SK-N-SH (cell line): ENCODE measurements at regions not wholly inside any gene's neighbourhood (a gene's known extent, or its start where the extent isn't known, plus 50 kb on each side); places are given as distances from the start of the nearest gene placed in this dataset.

Experiments used
- FOXM1 ChIP-seq: IDR thresholded peaks from 2 replicates; pipeline ENCODE4 v1.4.0; 2012; ENCODE audit warnings: low read depth, mild to moderate bottlenecking
- JUND ChIP-seq: IDR thresholded peaks from 2 replicates; pipeline ENCODE4 v1.4.0; 2012
- POLR2AphosphoS5 ChIP-seq: IDR thresholded peaks from 2 replicates; pipeline ENCODE4 v1.6.1; 2012; ENCODE audit warnings: low read depth, low read length
- SIN3A ChIP-seq: IDR thresholded peaks from 2 replicates; pipeline ENCODE4 v1.6.1; 2012; ENCODE audit warnings: low read depth, mild to moderate bottlenecking, low read length, moderate library complexity, borderline replicate concordance
- TF ChIP-seq, protein P1 (sequence below): fragments of 200-600 bp; sonication (generic); IDR thresholded peaks from 2 replicates; pipeline ENCODE4 v1.6.1; 2017; ENCODE audit warnings: antibody characterized with exemption, mild to moderate bottlenecking, moderate library complexity
- TF ChIP-seq, protein P2 (sequence below): IDR thresholded peaks from 2 replicates; pipeline ENCODE4 v1.4.0; 2012; ENCODE audit warnings: low read depth, borderline replicate concordance
- TF ChIP-seq, protein P3 (sequence below): IDR thresholded peaks from 2 replicates; pipeline ENCODE4; 2012

DNA sequence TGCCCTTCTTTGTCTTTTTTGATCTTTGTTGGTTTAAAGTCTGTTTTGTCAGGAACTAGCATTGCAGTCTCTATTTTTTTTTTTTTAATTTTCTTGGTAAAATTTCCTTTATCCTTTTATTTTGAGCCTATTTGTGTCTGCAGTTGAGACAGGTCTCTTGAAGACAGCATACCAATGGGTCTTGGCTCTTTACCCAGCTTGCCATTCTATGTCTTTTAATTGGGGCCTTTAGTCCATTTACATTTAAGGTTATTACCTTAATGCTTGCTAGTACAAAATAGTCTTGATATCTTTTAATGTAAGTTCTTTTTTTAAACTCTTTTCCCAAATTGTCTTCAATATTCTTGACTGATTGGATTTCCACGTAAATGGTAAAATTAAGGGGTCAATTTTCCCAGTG lies 398.3 kb upstream of the CHRM2 start:
- TF ChIP-seq JUND (no peak), POLR2AphosphoS5 (no peak), SIN3A (no peak), FOXM1 (no peak)
- TF ChIP-seq, protein P1, sequence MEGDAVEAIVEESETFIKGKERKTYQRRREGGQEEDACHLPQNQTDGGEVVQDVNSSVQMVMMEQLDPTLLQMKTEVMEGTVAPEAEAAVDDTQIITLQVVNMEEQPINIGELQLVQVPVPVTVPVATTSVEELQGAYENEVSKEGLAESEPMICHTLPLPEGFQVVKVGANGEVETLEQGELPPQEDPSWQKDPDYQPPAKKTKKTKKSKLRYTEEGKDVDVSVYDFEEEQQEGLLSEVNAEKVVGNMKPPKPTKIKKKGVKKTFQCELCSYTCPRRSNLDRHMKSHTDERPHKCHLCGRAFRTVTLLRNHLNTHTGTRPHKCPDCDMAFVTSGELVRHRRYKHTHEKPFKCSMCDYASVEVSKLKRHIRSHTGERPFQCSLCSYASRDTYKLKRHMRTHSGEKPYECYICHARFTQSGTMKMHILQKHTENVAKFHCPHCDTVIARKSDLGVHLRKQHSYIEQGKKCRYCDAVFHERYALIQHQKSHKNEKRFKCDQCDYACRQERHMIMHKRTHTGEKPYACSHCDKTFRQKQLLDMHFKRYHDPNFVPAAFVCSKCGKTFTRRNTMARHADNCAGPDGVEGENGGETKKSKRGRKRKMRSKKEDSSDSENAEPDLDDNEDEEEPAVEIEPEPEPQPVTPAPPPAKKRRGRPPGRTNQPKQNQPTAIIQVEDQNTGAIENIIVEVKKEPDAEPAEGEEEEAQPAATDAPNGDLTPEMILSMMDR: no peak
- TF ChIP-seq, protein P2, sequence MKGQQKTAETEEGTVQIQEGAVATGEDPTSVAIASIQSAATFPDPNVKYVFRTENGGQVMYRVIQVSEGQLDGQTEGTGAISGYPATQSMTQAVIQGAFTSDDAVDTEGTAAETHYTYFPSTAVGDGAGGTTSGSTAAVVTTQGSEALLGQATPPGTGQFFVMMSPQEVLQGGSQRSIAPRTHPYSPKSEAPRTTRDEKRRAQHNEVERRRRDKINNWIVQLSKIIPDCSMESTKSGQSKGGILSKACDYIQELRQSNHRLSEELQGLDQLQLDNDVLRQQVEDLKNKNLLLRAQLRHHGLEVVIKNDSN: no peak
- TF ChIP-seq, protein P3, sequence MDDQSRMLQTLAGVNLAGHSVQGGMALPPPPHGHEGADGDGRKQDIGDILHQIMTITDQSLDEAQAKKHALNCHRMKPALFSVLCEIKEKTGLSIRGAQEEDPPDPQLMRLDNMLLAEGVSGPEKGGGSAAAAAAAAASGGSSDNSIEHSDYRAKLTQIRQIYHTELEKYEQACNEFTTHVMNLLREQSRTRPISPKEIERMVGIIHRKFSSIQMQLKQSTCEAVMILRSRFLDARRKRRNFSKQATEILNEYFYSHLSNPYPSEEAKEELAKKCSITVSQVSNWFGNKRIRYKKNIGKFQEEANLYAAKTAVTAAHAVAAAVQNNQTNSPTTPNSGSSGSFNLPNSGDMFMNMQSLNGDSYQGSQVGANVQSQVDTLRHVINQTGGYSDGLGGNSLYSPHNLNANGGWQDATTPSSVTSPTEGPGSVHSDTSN: no peak
